ENCODE measurements at regions not wholly inside any gene's neighbourhood (a gene's known extent, or its start where the extent isn't known, plus 50 kb on each side); places are given as distances from the start of the nearest gene placed in this dataset.

DNA sequence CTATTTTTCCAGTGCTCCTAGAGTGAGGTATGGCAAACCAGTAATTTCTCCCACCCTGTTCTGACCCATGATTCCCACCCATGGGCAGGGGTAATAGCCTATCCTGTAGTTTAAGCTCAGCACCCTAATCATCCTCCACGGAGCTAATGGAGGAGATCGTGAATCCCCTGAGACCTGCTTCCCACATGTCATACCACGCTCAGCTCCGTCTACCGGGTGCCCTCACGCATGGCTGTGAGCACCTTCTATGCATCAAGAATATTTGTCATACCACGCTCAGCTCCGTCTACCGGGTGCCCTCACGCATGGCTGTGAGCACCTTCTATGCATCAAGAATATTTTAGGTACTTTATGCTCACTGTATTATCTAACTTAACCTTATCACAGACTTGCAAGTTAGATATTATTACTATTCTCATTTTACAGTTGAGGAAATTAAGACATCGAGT is 104.7 kb upstream of the PFN2 start:
- TF ChIP-seq EZH2 (IDR thresholded peaks at IDR 0.05; ENCODE audit: insufficient read depth, poor library complexity, severe bottlenecking), result no peak
- TF ChIP-seq EZH2phosphoT487 (IDR thresholded peaks at IDR 0.05; ENCODE audit: insufficient read depth, low read depth), result no peak
